ENCODE measurements at regions not wholly inside any gene's neighbourhood (a gene's known extent, or its start where the extent isn't known, plus 50 kb on each side); places are given as distances from the start of the nearest gene placed in this dataset.

- TF ChIP-seq CTCF (IDR thresholded peaks at IDR 0.05) = no peak
- no peak for TF ChIP-seq ZFX (IDR thresholded peaks at IDR 0.05; ENCODE audit: borderline replicate concordance)
Measured at GRCh38 chr5:120759587-120759986, 295.5 kb downstream of the PRR16 start.

All from 22Rv1 (cell line).